Natural killer cell (primary cell): ENCODE measurements at regions not wholly inside any gene's neighbourhood (a gene's known extent, or its start where the extent isn't known, plus 50 kb on each side); places are given as distances from the start of the nearest gene placed in this dataset.

ENCODE experiments used
- ATAC-seq, 3 donors: fragments of 150-1000 bp in 2 of 3; fragments of 200-7000 bp in 1 of 3; cut with Tn5 transposase; 1 replicate in 1 of 3; 2 replicates in 2 of 3; pipeline ENCODE4 v1.10.0; 2021; ENCODE audit warnings: mild to moderate bottlenecking in 2 of 3, moderate library complexity in 2 of 3
- DNase-seq, 2 donors: peaks; one replicate each; pipeline versions ENCODE4 v3.0.0 to v3.0.0-alpha.2; 2013 to 2021; ENCODE audit warnings: mixed read lengths in 1 of 2
- H3K27ac ChIP-seq: one replicate; pipeline ENCODE4 v1.5.1; 2013; ENCODE audit warnings: mild to moderate bottlenecking, low read length
- H3K27me3 ChIP-seq: one replicate; pipeline ENCODE4 v1.6.1; 2013; ENCODE audit warnings: low read length; ENCODE audit not compliant: control insufficient read depth, insufficient read depth
- H3K36me3 ChIP-seq: one replicate; pipeline ENCODE4 v1.6.1; 2013; ENCODE audit warnings: low read length; ENCODE audit not compliant: control insufficient read depth, insufficient read depth
- H3K4me1 ChIP-seq: one replicate; pipeline ENCODE4 v1.6.1; 2013; ENCODE audit warnings: low read length; ENCODE audit not compliant: control insufficient read depth, insufficient read depth
- H3K4me3 ChIP-seq: one replicate; pipeline ENCODE4 v1.5.1; 2013; ENCODE audit warnings: low read length
- H3K9me3 ChIP-seq: one replicate; pipeline ENCODE4 v1.6.1; 2013; ENCODE audit warnings: low read length; ENCODE audit not compliant: control insufficient read depth, insufficient read depth
- H3K27ac Mint-ChIP-seq, 2 donors: one replicate each; pipeline ENCODE4 v1.8.0; 2022; ENCODE audit warnings: mild to moderate bottlenecking in 2 of 2, mixed read lengths in 2 of 2, moderate library complexity in 1 of 2
- H3K27me3 Mint-ChIP-seq, 2 donors: one replicate each; pipeline ENCODE4 v1.8.0; 2022; ENCODE audit warnings: low read depth in 2 of 2, mixed read lengths in 2 of 2
- H3K36me3 Mint-ChIP-seq: one replicate; pipeline ENCODE4 v1.8.0; 2022; ENCODE audit warnings: mixed read lengths
- H3K4me1 Mint-ChIP-seq, 2 donors: one replicate each; pipeline ENCODE4 v1.8.0; 2022; ENCODE audit warnings: mixed read lengths in 2 of 2
- H3K4me3 Mint-ChIP-seq: one replicate; pipeline ENCODE4 v1.8.0; 2022; ENCODE audit warnings: mild to moderate bottlenecking, moderate library complexity, mixed read lengths
- H3K9me3 Mint-ChIP-seq, 2 donors: one replicate each; pipeline ENCODE4 v1.8.0; 2022; ENCODE audit warnings: mixed read lengths in 2 of 2
- WGBS: methylation state at CpG from one replicate; pipeline ENCODE4 v1.1.7; 2013; ENCODE audit warnings: missing lambda C conversion rate; ENCODE audit not compliant: insufficient coverage; 5-methylcytosine and 5-hydroxymethylcytosine counted together
- intact Hi-C: fragments of 100-400 bp; cut with micrococcal nuclease; formaldehyde crosslinking; loops from one replicate; pipeline ENCODE4 v1.14.2; 2022
- TF ChIP-seq, protein P1 (sequence below): fragments of 200-600 bp; IDR thresholded peaks from one replicate; pipeline ENCODE4 v1.8.0; 2022; ENCODE audit warnings: antibody characterized with exemption

- Histone ChIP-seq H3K4me3 (no peak overlapping the region), H3K9me3 (no peaks in the 10 kb centered on the region), H3K27ac (no peak overlapping the region), H3K36me3 (no peaks in the 10 kb centered on the region), H3K4me1 (no peaks in the 10 kb centered on the region), H3K27me3 (no peaks in the 10 kb centered on the region)
- ATAC-seq (no peak), DNase-seq (no peak)
- H3K4me3 Mint-ChIP-seq = no peak overlapping the region
- no peaks in the 10 kb centered on the region for H3K36me3 Mint-ChIP-seq
- 86% methylated on average over 1 of the region's 2 CpGs for WGBS
- H3K27ac Mint-ChIP-seq = no peak overlapping the region
- peaks cover 0 to 8% of the 10 kb centered on the region in 2 donors for H3K27me3 Mint-ChIP-seq
- TF ChIP-seq, protein P1, sequence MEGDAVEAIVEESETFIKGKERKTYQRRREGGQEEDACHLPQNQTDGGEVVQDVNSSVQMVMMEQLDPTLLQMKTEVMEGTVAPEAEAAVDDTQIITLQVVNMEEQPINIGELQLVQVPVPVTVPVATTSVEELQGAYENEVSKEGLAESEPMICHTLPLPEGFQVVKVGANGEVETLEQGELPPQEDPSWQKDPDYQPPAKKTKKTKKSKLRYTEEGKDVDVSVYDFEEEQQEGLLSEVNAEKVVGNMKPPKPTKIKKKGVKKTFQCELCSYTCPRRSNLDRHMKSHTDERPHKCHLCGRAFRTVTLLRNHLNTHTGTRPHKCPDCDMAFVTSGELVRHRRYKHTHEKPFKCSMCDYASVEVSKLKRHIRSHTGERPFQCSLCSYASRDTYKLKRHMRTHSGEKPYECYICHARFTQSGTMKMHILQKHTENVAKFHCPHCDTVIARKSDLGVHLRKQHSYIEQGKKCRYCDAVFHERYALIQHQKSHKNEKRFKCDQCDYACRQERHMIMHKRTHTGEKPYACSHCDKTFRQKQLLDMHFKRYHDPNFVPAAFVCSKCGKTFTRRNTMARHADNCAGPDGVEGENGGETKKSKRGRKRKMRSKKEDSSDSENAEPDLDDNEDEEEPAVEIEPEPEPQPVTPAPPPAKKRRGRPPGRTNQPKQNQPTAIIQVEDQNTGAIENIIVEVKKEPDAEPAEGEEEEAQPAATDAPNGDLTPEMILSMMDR = no peak
- H3K4me1 Mint-ChIP-seq = no peaks in the 10 kb centered on the region
- intact Hi-C loops = no loop called here
- H3K9me3 Mint-ChIP-seq = no peaks in the 10 kb centered on the region
Measured at GRCh38 chr3:176935194-176935888, 261.9 kb downstream of the TBL1XR1 start.

DNA sequence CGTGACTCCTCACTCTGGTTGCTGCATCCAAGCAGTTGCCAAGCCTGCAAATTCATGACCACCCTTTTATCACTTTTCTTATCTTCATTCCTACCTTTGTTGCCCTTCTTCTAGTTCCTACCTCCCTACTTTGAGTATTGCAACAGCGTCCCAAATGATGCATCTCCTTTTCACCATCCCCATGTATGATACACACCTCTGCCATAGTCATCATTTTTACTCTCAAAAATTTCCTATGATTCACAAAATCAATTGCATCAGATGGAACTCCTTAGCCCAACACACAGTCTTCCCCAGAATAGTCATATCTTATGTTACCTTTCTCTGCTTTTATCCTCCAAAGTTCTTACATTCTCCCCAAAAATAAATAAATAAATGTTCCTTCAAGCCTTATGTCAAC lies 262.6 kb downstream of the TBL1XR1 start:
- Histone ChIP-seq H3K4me1 (no peaks in the 10 kb centered on the region), H3K36me3 (no peaks in the 10 kb centered on the region), H3K27ac (no peak overlapping the region), H3K27me3 (no peaks in the 10 kb centered on the region), H3K4me3 (no peak overlapping the region), H3K9me3 (no peaks in the 10 kb centered on the region)
- TF ChIP-seq, protein P1 = no peak
- Mint-ChIP-seq H3K27me3 (peaks cover 0 to 8% of the 10 kb centered on the region in 2 donors), H3K27ac (no peak overlapping the region), H3K4me1 (no peaks in the 10 kb centered on the region), H3K9me3 (no peaks in the 10 kb centered on the region), H3K4me3 (no peak overlapping the region), H3K36me3 (no peaks in the 10 kb centered on the region)
- DNase-seq (no peak), ATAC-seq (no peak)
- WGBS = 93% methylated on average over 2 of the region's 2 CpGs
- intact Hi-C loops = no loop called here

DNA sequence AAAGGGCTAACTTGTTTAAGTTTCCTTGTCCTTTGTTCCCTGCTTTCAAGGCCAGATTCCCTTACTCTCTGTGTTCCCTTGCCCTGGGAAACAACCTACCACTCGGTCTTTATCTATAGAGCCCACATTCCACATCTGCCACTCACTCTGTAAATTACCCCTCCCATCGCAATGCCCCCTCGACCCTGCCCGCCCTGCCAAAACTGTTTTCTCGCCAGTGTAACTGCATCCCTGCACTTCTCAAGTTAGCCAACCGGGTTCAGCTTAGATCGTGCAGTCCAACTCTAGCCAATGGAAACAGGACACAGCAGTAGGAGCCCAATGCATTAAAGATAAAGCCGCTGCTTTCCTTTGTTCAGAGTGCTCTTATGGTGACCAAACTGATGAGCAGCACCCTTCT lies 263.6 kb downstream of the TBL1XR1 start:
- no peak overlapping the region for H3K4me3 Mint-ChIP-seq
- no peaks in the 10 kb centered on the region for H3K9me3 Mint-ChIP-seq
- TF ChIP-seq, protein P1 = no peak
- Histone ChIP-seq H3K36me3 (no peaks in the 10 kb centered on the region), H3K27ac (no peak overlapping the region), H3K4me1 (no peaks in the 10 kb centered on the region), H3K4me3 (no peak overlapping the region), H3K27me3 (no peaks in the 10 kb centered on the region), H3K9me3 (no peaks in the 10 kb centered on the region)
- no peaks in the 10 kb centered on the region for H3K4me1 Mint-ChIP-seq
- DNase-seq (no peak), ATAC-seq (no peak)
- peaks cover 0 to 13% of the 10 kb centered on the region in 2 donors for H3K27me3 Mint-ChIP-seq
- no peaks in the 10 kb centered on the region for H3K36me3 Mint-ChIP-seq
- 90% methylated on average over 8 of the region's 8 CpGs for WGBS
- no peak overlapping the region for H3K27ac Mint-ChIP-seq
- intact Hi-C loops = no loop called here

- Mint-ChIP-seq H3K4me3 (no peak overlapping the region), H3K27me3 (peaks cover 0 to 13% of the 10 kb centered on the region in 2 donors), H3K9me3 (no peaks in the 10 kb centered on the region), H3K4me1 (no peaks in the 10 kb centered on the region), H3K27ac (no peak overlapping the region), H3K36me3 (no peaks in the 10 kb centered on the region)
- intact Hi-C loops = no loop called here
- Histone ChIP-seq H3K27ac (no peak overlapping the region), H3K4me3 (no peak overlapping the region), H3K27me3 (no peaks in the 10 kb centered on the region), H3K4me1 (no peaks in the 10 kb centered on the region), H3K9me3 (no peaks in the 10 kb centered on the region), H3K36me3 (no peaks in the 10 kb centered on the region)
- WGBS = 85% methylated on average over 3 of the region's 3 CpGs
- DNase-seq (no peak), ATAC-seq (no peak)
- TF ChIP-seq, protein P1 = no peak
Measured at GRCh38 chr3:176932433-176932832, 264.8 kb downstream of the TBL1XR1 start.
